Mesodermal cell (in vitro differentiated cells): ENCODE measurements at regions not wholly inside any gene's neighbourhood (a gene's known extent, or its start where the extent isn't known, plus 50 kb on each side); places are given as distances from the start of the nearest gene placed in this dataset.

Experiments
- H3K27ac ChIP-seq: 2 replicates; pipeline ENCODE4 v1.7.0; 2013; ENCODE audit warnings: mild to moderate bottlenecking, low read depth, low read length, moderate library complexity; ENCODE audit not compliant: severe bottlenecking
- H3K36me3 ChIP-seq: 2 replicates; pipeline ENCODE4 v1.7.1; 2013; ENCODE audit warnings: mild to moderate bottlenecking, low read length, moderate library complexity; ENCODE audit not compliant: control insufficient read depth, insufficient read depth
- H3K4me1 ChIP-seq: one replicate; pipeline ENCODE4 v1.7.1; 2013; ENCODE audit warnings: mild to moderate bottlenecking, low read length; ENCODE audit not compliant: insufficient read depth, control insufficient read depth, poor library complexity, severe bottlenecking
- H3K4me3 ChIP-seq: 2 replicates; pipeline ENCODE4 v1.7.0; 2013; ENCODE audit warnings: low read length, control low read depth, mild to moderate bottlenecking; ENCODE audit not compliant: insufficient read depth, poor library complexity, severe bottlenecking; ENCODE audit errors: extremely low read depth
- H3K9me3 ChIP-seq: 2 replicates; pipeline ENCODE4 v1.7.1; 2013; ENCODE audit warnings: mild to moderate bottlenecking, low read length, moderate library complexity; ENCODE audit not compliant: control insufficient read depth
- WGBS, 2 experiments: methylation state at CpG; one replicate each; pipeline ENCODE4 v1.1.5; 2013; ENCODE audit warnings: missing lambda C conversion rate in 2 of 2; ENCODE audit not compliant: insufficient coverage in 2 of 2; 5-methylcytosine and 5-hydroxymethylcytosine counted together

DNA sequence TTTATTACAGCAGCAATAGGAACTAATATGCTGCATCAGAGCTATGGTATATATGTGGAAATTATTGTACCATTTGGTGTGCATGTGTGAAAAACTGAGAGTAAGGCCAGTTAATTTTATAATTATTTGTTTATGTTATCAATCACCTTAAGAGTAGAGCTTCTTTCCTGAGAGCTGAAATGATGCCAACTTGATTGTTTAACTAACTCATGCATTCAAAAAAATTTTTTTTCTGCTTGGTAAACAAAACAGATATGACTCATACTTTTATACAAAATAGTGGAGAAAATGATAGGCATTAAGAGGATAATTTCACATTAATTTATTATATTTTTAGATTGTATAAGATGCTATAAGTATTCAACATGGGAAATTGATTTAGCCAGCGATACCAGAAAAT is 622.7 kb downstream of the RAPGEF2 start:
- H3K36me3 ChIP-seq: no peaks in the 10 kb centered on the region
- no peaks in the 10 kb centered on the region for H3K9me3 ChIP-seq
- no peak overlapping the region for H3K27ac ChIP-seq
- WGBS, 2 experiments: 83% methylated on average over 1 of the region's 1 CpG; no CpG with 5 or more reads in 1 of the 2 experiments
- no peak overlapping the region for H3K4me3 ChIP-seq
- no peaks in the 10 kb centered on the region for H3K4me1 ChIP-seq

DNA sequence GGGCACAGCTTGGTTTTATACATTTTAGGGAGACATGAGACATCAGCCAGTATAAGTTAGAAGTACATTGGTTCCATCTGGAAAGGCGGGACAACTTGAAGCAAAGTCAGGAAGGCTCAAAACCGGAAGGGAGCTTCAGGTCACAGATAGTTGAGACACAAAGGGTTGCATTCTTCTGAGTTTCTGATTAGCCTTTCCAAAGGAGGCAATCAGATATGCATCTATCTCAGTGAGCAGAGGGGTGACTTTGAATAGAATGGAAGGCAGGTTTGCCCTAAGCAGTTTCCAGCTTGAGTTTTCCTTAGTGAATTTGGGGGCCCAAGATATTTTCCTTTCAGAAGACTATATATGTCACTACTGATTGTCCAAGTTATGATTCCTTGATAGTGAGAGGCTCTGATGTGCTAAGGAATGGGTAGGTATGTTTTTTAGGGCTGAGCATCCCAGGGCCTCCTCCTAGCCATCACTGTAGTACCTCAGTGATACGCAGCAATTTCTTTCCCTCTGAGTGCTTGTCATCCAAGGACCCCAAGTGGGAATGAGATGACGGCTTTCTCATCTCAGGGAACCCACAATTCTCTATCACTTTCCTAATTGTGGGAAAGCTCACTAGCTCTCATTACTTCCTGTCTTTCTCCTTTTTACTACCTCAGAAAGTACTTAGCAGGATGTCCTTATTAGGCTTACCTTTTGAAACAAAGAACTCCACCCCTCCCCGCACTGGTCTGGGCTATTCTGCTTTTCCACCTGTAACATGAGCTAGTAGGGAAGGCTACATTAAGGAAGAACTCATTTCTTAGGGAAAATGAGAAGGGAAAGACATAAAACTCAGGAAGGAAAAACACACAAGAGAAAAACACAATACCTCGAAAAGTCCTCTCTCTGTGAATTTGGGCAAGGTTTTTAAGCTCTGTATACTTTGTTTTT is 632.7 kb downstream of the RAPGEF2 start:
- no peaks in the 10 kb centered on the region for H3K9me3 ChIP-seq
- WGBS, 2 experiments: 91 to 92% methylated on average over 4 of the region's 6 CpGs
- H3K27ac ChIP-seq: no peak overlapping the region
- H3K4me3 ChIP-seq: no peak overlapping the region
- H3K4me1 ChIP-seq: no peaks in the 10 kb centered on the region
- H3K36me3 ChIP-seq: no peaks in the 10 kb centered on the region

DNA sequence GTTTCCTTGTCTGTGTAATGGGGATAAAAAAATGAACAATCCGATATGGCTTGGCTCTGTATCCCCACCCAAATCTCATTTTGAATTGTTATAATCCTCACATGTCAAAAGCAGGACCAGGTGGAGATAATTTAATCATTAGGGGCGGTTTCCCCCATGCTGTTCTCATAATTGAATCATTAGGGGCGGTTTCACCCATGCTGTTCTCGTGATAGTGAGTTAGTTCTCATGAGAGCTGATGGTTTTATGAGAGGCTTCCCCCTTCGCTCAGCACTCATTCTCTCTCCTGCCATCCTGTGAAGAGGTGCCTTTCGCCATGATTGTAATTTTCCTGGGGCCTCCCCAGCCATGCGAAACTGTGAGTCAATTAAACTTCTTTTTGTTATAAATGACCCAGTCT is 633.5 kb downstream of the RAPGEF2 start:
- Histone ChIP-seq H3K36me3 (no peaks in the 10 kb centered on the region), H3K27ac (no peak overlapping the region), H3K9me3 (no peaks in the 10 kb centered on the region), H3K4me1 (no peaks in the 10 kb centered on the region), H3K4me3 (no peak overlapping the region)
- 62 to 86% methylated on average over 2 to 5 of the region's 7 CpGs for WGBS, 2 experiments

- WGBS, 2 experiments: 100% methylated on average over 1 of the region's 2 CpGs; no CpG with 5 or more reads in 1 of the 2 experiments
- H3K9me3 ChIP-seq: no peaks in the 10 kb centered on the region
Observed at GRCh38 chr4:159743971-159744370, 641.1 kb downstream of the RAPGEF2 start.

GRCh38 chr4:159747983-159748382 is 645.1 kb downstream of the RAPGEF2 start:
- Histone ChIP-seq H3K4me3 (no peak overlapping the region), H3K27ac (no peak overlapping the region), H3K36me3 (no peaks in the 10 kb centered on the region), H3K9me3 (no peaks in the 10 kb centered on the region), H3K4me1 (no peaks in the 10 kb centered on the region)
- 87 to 89% methylated on average over 3 of the region's 3 CpGs for WGBS, 2 experiments

More at GRCh38 chr4:159743971-159744370, 641.1 kb downstream of the RAPGEF2 start:
- Histone ChIP-seq H3K4me1 (no peaks in the 10 kb centered on the region), H3K27ac (no peak overlapping the region), H3K4me3 (no peak overlapping the region), H3K36me3 (no peaks in the 10 kb centered on the region)

GRCh38 chr4:159748834-159749444 is 646.1 kb downstream of the RAPGEF2 start:
- no peak overlapping the region for H3K27ac ChIP-seq
- H3K4me3 ChIP-seq: no peak overlapping the region
- no peaks in the 10 kb centered on the region for H3K4me1 ChIP-seq
- H3K9me3 ChIP-seq: no peaks in the 10 kb centered on the region
- no peaks in the 10 kb centered on the region for H3K36me3 ChIP-seq

- Histone ChIP-seq H3K27ac (no peak overlapping the region), H3K36me3 (no peaks in the 10 kb centered on the region), H3K4me3 (no peak overlapping the region), H3K4me1 (no peaks in the 10 kb centered on the region), H3K9me3 (peaks cover 5% of the 10 kb centered on the region)
- 57 to 94% methylated on average over 1 to 2 of the region's 2 CpGs for WGBS, 2 experiments
Observed at GRCh38 chr4:159757499-159757898, 654.6 kb downstream of the RAPGEF2 start.

DNA sequence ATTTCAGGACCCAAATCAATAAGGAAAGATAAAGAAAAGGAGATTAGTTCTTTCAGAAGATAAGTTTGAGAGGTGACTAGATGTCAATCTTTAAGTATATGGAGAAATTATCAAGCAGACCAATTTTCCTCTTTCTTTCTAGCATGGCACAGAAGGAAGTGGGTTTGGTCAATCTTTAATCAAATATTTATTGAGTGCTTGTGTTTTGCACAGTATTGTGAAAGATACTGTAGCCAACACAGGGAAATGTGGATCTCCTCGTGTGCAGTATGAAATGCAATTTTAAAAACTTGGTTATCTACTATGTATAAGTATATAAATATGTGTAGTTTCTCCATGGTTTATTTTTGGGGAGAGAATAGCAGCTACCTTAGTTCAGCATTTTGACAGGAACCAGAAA is 655.2 kb downstream of the RAPGEF2 start:
- Histone ChIP-seq H3K9me3 (peaks cover 5% of the 10 kb centered on the region), H3K4me3 (no peak overlapping the region), H3K36me3 (no peaks in the 10 kb centered on the region), H3K27ac (no peak overlapping the region), H3K4me1 (no peaks in the 10 kb centered on the region)
- no CpG with 5 or more reads among the region's 1 CpG for WGBS, 2 experiments

GRCh38 chr4:159762672-159763071 is 659.8 kb downstream of the RAPGEF2 start:
- Histone ChIP-seq H3K4me1 (no peaks in the 10 kb centered on the region), H3K36me3 (no peaks in the 10 kb centered on the region), H3K9me3 (no peaks in the 10 kb centered on the region), H3K4me3 (no peak overlapping the region), H3K27ac (no peak overlapping the region)
- WGBS, 2 experiments: no CpG with 5 or more reads among the region's 1 CpG

- no peaks in the 10 kb centered on the region for H3K4me1 ChIP-seq
- H3K27ac ChIP-seq: no peak overlapping the region
- no peaks in the 10 kb centered on the region for H3K36me3 ChIP-seq
- WGBS, 2 experiments: 54 to 66% methylated on average over 4 to 5 of the region's 5 CpGs
- H3K4me3 ChIP-seq: no peak overlapping the region
- H3K9me3 ChIP-seq: no peaks in the 10 kb centered on the region
Observed at GRCh38 chr4:159764343-159764952, 661.6 kb downstream of the RAPGEF2 start.
